Loucy (cell line): ENCODE measurements at regions not wholly inside any gene's neighbourhood (a gene's known extent, or its start where the extent isn't known, plus 50 kb on each side); places are given as distances from the start of the nearest gene placed in this dataset.

Source experiments
- H2AFZ ChIP-seq: fragments of 200-600 bp; sonication (generic); 2 replicates; pipeline ENCODE4 v1.6.0; 2016; ENCODE audit warnings: antibody characterized with exemption, mild to moderate bottlenecking, low read length, moderate library complexity
- H3F3A ChIP-seq: fragments of 200-600 bp; 2 replicates; pipeline ENCODE4 v1.6.0; 2016; ENCODE audit warnings: antibody characterized with exemption, low read depth, mild to moderate bottlenecking
- H3K27me3 ChIP-seq: fragments of 200-600 bp; sonication (generic); 2 replicates; pipeline ENCODE4 v1.6.1; 2014; ENCODE audit warnings: low read length, mild to moderate bottlenecking; ENCODE audit not compliant: insufficient read depth, poor library complexity, severe bottlenecking
- H3K36me3 ChIP-seq: fragments of 200-600 bp; sonication (generic); 2 replicates; pipeline ENCODE4 v1.6.1; 2016; ENCODE audit warnings: low read length; ENCODE audit not compliant: insufficient read depth
- H3K4me1 ChIP-seq: fragments of 200-600 bp; sonication (generic); 2 replicates; pipeline ENCODE4 v1.5.1; 2014; ENCODE audit warnings: low read length, mild to moderate bottlenecking; ENCODE audit not compliant: insufficient read depth, poor library complexity, severe bottlenecking
- H3K4me2 ChIP-seq: fragments of 200-600 bp; sonication (generic); 2 replicates; pipeline ENCODE4 v1.6.0; 2014; ENCODE audit warnings: antibody characterized with exemption, low read length, low read depth, mild to moderate bottlenecking; ENCODE audit not compliant: poor library complexity, severe bottlenecking
- H3K4me3 ChIP-seq: fragments of 200-600 bp; sonication (generic); 2 replicates; pipeline ENCODE4 v1.5.1; 2014; ENCODE audit warnings: low read length, mild to moderate bottlenecking, mixed read lengths; ENCODE audit not compliant: poor library complexity, severe bottlenecking
- H3K79me2 ChIP-seq: fragments of 200-600 bp; sonication (generic); 2 replicates; pipeline ENCODE4 v1.6.1; 2014; ENCODE audit warnings: low read length; ENCODE audit not compliant: insufficient read depth
- H3K9ac ChIP-seq: fragments of 200-600 bp; sonication (generic); 2 replicates; pipeline ENCODE4 v1.6.0; 2014; ENCODE audit warnings: mild to moderate bottlenecking, low read depth, low read length, moderate library complexity; ENCODE audit not compliant: poor library complexity, severe bottlenecking
- H3K9me2 ChIP-seq: fragments of 200-600 bp; sonication (generic); replicated peaks from 2 replicates; pipeline ENCODE4 v1.6.1; 2016; ENCODE audit warnings: low read depth, low read length, mixed read lengths
- H3K9me3 ChIP-seq: fragments of 200-600 bp; sonication (generic); 2 replicates; pipeline ENCODE4 v1.6.1; 2014; ENCODE audit warnings: mild to moderate bottlenecking, antibody characterized with exemption, low read length, low read depth; ENCODE audit not compliant: insufficient read depth
- H4K20me1 ChIP-seq: fragments of 200-600 bp; sonication (generic); 2 replicates; pipeline ENCODE4 v1.6.0; 2014; ENCODE audit warnings: antibody characterized with exemption, low read length, mild to moderate bottlenecking; ENCODE audit not compliant: insufficient read depth, poor library complexity, severe bottlenecking
- CTCF ChIP-seq: fragments of 200-600 bp; sonication (generic); conservative IDR thresholded peaks from 2 replicates; pipeline ENCODE4 v1.5.1; 2014; ENCODE audit warnings: mild to moderate bottlenecking, antibody characterized with exemption, low read length
- EZH2phosphoT487 ChIP-seq: fragments of 200-600 bp; IDR thresholded peaks from 2 replicates; pipeline ENCODE4 v1.6.1; 2018; ENCODE audit warnings: antibody characterized with exemption, mild to moderate bottlenecking, moderate library complexity, borderline replicate concordance

DNA sequence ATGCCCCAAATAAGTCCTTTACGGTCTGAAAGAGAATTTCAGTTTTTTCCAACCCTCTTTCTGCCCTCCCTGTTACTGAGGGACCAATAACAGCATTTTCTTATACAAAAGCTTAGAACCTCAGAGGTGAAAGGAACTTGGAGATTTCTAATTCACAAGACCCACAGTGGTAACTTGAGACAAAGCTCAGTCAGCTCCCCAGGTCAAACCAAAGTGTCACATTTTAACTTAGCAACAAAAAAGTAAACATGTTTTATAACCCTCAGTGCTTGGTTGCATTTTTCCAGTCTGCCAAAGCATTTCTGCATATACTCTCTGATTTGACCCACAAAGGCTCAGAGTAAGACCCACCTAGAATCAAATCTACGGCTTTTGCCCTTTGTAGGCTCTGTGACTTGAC, 415.2 kb downstream of the VRK1 start:
- H2AFZ ChIP-seq = no peak overlapping the region
- H3K9ac ChIP-seq = no peak overlapping the region
- no peaks in the 10 kb centered on the region for H3K36me3 ChIP-seq
- H3K79me2 ChIP-seq = no peaks in the 10 kb centered on the region
- no peak overlapping the region for H3K4me3 ChIP-seq
- no peaks in the 10 kb centered on the region for H3K9me2 ChIP-seq
- H3K4me2 ChIP-seq = no peak overlapping the region
- no peaks in the 10 kb centered on the region for H3K9me3 ChIP-seq
- no peaks in the 10 kb centered on the region for H4K20me1 ChIP-seq
- no peaks in the 10 kb centered on the region for H3F3A ChIP-seq
- no peaks in the 10 kb centered on the region for H3K27me3 ChIP-seq
- TF ChIP-seq CTCF = no peak
- no peak for TF ChIP-seq EZH2phosphoT487
- H3K4me1 ChIP-seq = no peaks in the 10 kb centered on the region

DNA sequence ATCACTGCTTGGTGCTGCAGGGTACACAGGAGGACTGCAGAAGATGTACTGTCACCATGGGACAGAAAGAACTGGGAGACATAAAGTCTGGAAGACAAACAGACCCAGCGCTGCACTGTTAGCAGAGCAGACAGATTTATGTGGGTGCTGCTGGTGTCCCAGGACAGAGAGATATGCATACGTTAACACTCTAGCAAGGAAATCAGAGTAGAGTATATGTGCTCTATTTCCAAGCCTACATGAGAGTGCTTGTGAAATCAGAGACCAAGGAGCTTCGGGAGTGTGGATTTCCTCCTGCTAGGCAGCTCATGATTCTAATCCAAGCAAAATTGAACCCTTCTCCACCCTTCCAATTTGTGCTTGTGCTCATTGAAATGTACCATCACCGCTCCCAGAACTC, 416.5 kb downstream of the VRK1 start:
- no peaks in the 10 kb centered on the region for H3K36me3 ChIP-seq
- no peaks in the 10 kb centered on the region for H3K79me2 ChIP-seq
- no peaks in the 10 kb centered on the region for H4K20me1 ChIP-seq
- peaks cover 6% of the 10 kb centered on the region for H3K4me1 ChIP-seq
- H3K9me2 ChIP-seq = no peaks in the 10 kb centered on the region
- H3F3A ChIP-seq = no peaks in the 10 kb centered on the region
- TF ChIP-seq EZH2phosphoT487 = no peak
- no peak for TF ChIP-seq CTCF
- H2AFZ ChIP-seq = no peak overlapping the region
- peaks cover 2% of the 10 kb centered on the region for H3K27me3 ChIP-seq
- no peak overlapping the region for H3K4me2 ChIP-seq
- no peak overlapping the region for H3K4me3 ChIP-seq
- H3K9me3 ChIP-seq = no peaks in the 10 kb centered on the region
- no peak overlapping the region for H3K9ac ChIP-seq

GRCh38 chr14:97215263-97215969, 418.2 kb downstream of the VRK1 start:
- Histone ChIP-seq H3K4me1 (peaks cover 15% of the 10 kb centered on the region), H3K9ac (no peak overlapping the region), H3K9me2 (no peaks in the 10 kb centered on the region), H3K9me3 (no peaks in the 10 kb centered on the region), H3K79me2 (no peaks in the 10 kb centered on the region), H3K27me3 (peaks cover 14% of the 10 kb centered on the region), H3F3A (no peaks in the 10 kb centered on the region), H2AFZ (no peak overlapping the region), H3K4me3 (no peak overlapping the region), H4K20me1 (no peaks in the 10 kb centered on the region), H3K4me2 (no peak overlapping the region), H3K36me3 (no peaks in the 10 kb centered on the region)
- TF ChIP-seq EZH2phosphoT487 (no peak), CTCF (no peak)
